ENCODE measurements at regions not wholly inside any gene's neighbourhood (a gene's known extent, or its start where the extent isn't known, plus 50 kb on each side); places are given as distances from the start of the nearest gene placed in this dataset.

DNA sequence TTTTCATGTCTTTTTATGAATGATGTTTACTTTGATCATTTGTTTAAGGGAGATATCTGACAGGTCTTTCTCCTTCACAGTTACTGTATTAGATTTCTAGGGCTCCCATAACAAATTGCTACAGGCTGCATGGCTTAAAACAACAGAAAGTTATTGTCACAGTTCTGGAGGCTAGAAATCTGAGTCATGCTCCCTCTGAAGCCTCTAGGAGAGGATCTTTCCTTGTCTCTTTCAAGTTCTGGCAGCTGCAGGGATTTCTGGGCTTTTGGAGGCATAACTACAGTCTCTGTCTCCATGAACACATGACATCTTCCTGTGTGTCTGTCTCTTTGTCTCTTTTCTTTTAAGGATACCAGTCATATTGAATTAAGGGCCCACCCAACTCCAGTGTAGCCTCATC, 557.3 kb upstream of the SEMA6A start:
- no peak for TF ChIP-seq CTCF (IDR thresholded peaks at IDR 0.05)
- TF ChIP-seq EZH2phosphoT487 (IDR thresholded peaks at IDR 0.05) = no peak

Data from neural progenitor cell (in vitro differentiated cells).